HepG2 (cell line): ENCODE measurements at regions not wholly inside any gene's neighbourhood (a gene's known extent, or its start where the extent isn't known, plus 50 kb on each side); places are given as distances from the start of the nearest gene placed in this dataset.

Source experiments
- ATAC-seq: fragments of 200-7000 bp; cut with Tn5 transposase; 3 replicates; pipeline ENCODE4 v1.9.1; 2020; ENCODE audit warnings: mild to moderate bottlenecking, moderate library complexity
- BruUV-seq: library from RNA; stranded (reverse); fragments of 400-500 nt; replicated peaks from 2 replicates; lab custom pipeline; 2021; lab: Mats Ljungman, UMichigan
- CTCF ChIA-PET: fragments of 300-600 bp; formaldehyde crosslinking; extraction: SDS; loops from one replicate; lab custom pipeline; 2021; ENCODE audit warnings: low total read pairs, inconsistent platforms, low intra/inter-chr PET ratio; lab: Yijun Ruan, JAX
- POLR2A ChIA-PET: fragments of 350-600 bp; sonication (Branson Sonifier 250); formaldehyde crosslinking; loops from one replicate; lab custom pipeline; 2020; ENCODE audit warnings: antibody characterized with exemption, inconsistent platforms; lab: Yijun Ruan, JAX
- DNase-seq: peaks from one replicate; pipeline ENCODE4 v3.0.0-alpha.2; 2015; ENCODE audit warnings: low spot score
- FAIRE-seq: peaks from 3 replicates; lab custom pipeline; 2011; peaks lifted over from hg19 to GRCh38; lab: Jason Lieb, UNC
- H2AFZ ChIP-seq: one replicate; pipeline ENCODE4 v1.6.1; 2011; ENCODE audit warnings: low read length, inconsistent platforms
- H3K27ac ChIP-seq: fragments of 300-600 bp; 3 replicates; pipeline ENCODE4 v1.8.0; 2011; ENCODE audit warnings: mixed run types, mild to moderate bottlenecking, mixed read lengths, low read length, inconsistent platforms; ENCODE audit not compliant: insufficient read depth; ENCODE audit errors: extremely low read length
- H3K27me3 ChIP-seq, 2 experiments: fragments of 200-600 bp in 1 of 2; 2 replicates in 1 of 2; 3 replicates in 1 of 2; pipeline versions ENCODE4 v1.6.0 to v1.8.0; 2011; ENCODE audit warnings: low read length in 2 of 2, mild to moderate bottlenecking in 2 of 2, moderate library complexity in 2 of 2, inconsistent platforms in 1 of 2; ENCODE audit not compliant: insufficient read depth in 2 of 2, control insufficient read depth in 1 of 2
- H3K36me3 ChIP-seq, 2 experiments: fragments of 200-600 bp in 1 of 2; replicated peaks in 1 of 2; 2 replicates in 1 of 2; 3 replicates in 1 of 2; pipeline versions ENCODE4 v1.5.1 to v1.8.0; 2011; ENCODE audit warnings: low read length in 2 of 2, inconsistent platforms in 1 of 2; ENCODE audit not compliant: insufficient read depth in 2 of 2, control insufficient read depth in 1 of 2
- H3K4me1 ChIP-seq: 2 replicates; pipeline ENCODE4 v1.5.1; 2012; ENCODE audit warnings: low read length, inconsistent platforms; ENCODE audit not compliant: insufficient read depth
- H3K4me2 ChIP-seq: 2 replicates; pipeline ENCODE4 v1.6.0; 2011; ENCODE audit warnings: low read depth, low read length, inconsistent platforms
- H3K4me3 ChIP-seq, 3 experiments: fragments of 200-600 bp in 1 of 3; sonication (generic), shearing (Covaris generic) in 1 of 3; replicated peaks in 1 of 3; 2 replicates each; pipeline ENCODE4 v1.5.1; 2011 to 2016; ENCODE audit warnings: low read length in 3 of 3, inconsistent platforms in 2 of 3, low read depth in 2 of 3, mild to moderate bottlenecking in 2 of 3, control low read depth in 1 of 3, mixed read lengths in 1 of 3; ENCODE audit not compliant: insufficient read depth in 1 of 3
- H3K79me2 ChIP-seq: one replicate; pipeline ENCODE4 v1.6.1; 2011; ENCODE audit warnings: low read length, inconsistent platforms; ENCODE audit not compliant: insufficient read depth
- H3K9ac ChIP-seq: 2 replicates; pipeline ENCODE4 v1.6.0; 2011; ENCODE audit warnings: mild to moderate bottlenecking, low read depth, low read length, inconsistent platforms; ENCODE audit not compliant: insufficient read depth
- H3K9me3 ChIP-seq: 2 replicates; pipeline ENCODE4 v1.5.1; 2012; ENCODE audit warnings: mild to moderate bottlenecking, low read length
- H4K20me1 ChIP-seq: 2 replicates; pipeline ENCODE4 v1.6.0; 2011; ENCODE audit warnings: inconsistent platforms, mild to moderate bottlenecking, low read length, moderate library complexity; ENCODE audit not compliant: insufficient read depth
- EP300 ChIP-seq, 3 experiments: sonication (generic) in 1 of 3; formaldehyde crosslinking in 1 of 3; IDR thresholded peaks; 2 replicates each; pipeline versions ENCODE4 v1.5.1 to v1.6.1; 2011 to 2020; ENCODE audit warnings: low read depth in 2 of 3, low read length in 2 of 3, borderline replicate concordance in 1 of 3, improper control_type of control experiment in 1 of 3, mild to moderate bottlenecking in 1 of 3, missing genetic modification reagents in 1 of 3, moderate library complexity in 1 of 3
- GABPA ChIP-seq, 2 experiments: IDR thresholded peaks; 2 replicates each; pipeline ENCODE4 v1.6.1; 2011 to 2016; ENCODE audit warnings: low read depth in 2 of 2, low read length in 1 of 2, missing biosample characterization in 1 of 2, missing genetic modification characterization in 1 of 2
- NFAT5 ChIP-seq: sonication (generic); formaldehyde crosslinking; IDR thresholded peaks from 2 replicates; pipeline ENCODE4 v1.4.0; 2020; ENCODE audit warnings: missing genetic modification reagents
- PHF5A ChIP-seq: IDR thresholded peaks from one replicate; pipeline ENCODE4 v1.6.1; 2018; ENCODE audit warnings: low read depth, missing genetic modification reagents; ENCODE audit not compliant: unreplicated experiment
- SMAD9 ChIP-seq: sonication (generic); formaldehyde crosslinking; IDR thresholded peaks from 2 replicates; pipeline ENCODE4 v1.5.1; 2020; ENCODE audit warnings: mild to moderate bottlenecking, missing genetic modification reagents
- TFDP2 ChIP-seq: sonication (generic); formaldehyde crosslinking; IDR thresholded peaks from 2 replicates; pipeline ENCODE4 v1.4.0; 2020; ENCODE audit warnings: missing genetic modification reagents
- TMF1 ChIP-seq: sonication (generic); formaldehyde crosslinking; IDR thresholded peaks from 2 replicates; pipeline ENCODE4 v1.8.1; 2022; ENCODE audit warnings: low read depth, missing genetic modification reagents
- ZFP1 ChIP-seq: IDR thresholded peaks from 2 replicates; pipeline ENCODE4 v1.6.1; 2016
- ZNF136 ChIP-seq: sonication (generic); formaldehyde crosslinking; IDR thresholded peaks from 2 replicates; pipeline ENCODE4 v1.8.1; 2022; ENCODE audit warnings: low read depth, mild to moderate bottlenecking, moderate library complexity, missing genetic modification reagents
- ZNF274 ChIP-seq: sonication (generic); formaldehyde crosslinking; IDR thresholded peaks from 2 replicates; pipeline ENCODE4 v1.5.1; 2020; ENCODE audit warnings: mild to moderate bottlenecking, missing genetic modification reagents
- ZNF367 ChIP-seq: sonication (generic); formaldehyde crosslinking; IDR thresholded peaks from 2 replicates; pipeline ENCODE4 v1.4.0; 2020; ENCODE audit warnings: missing genetic modification reagents, borderline replicate concordance
- ZNF503 ChIP-seq: sonication (generic); formaldehyde crosslinking; IDR thresholded peaks from 2 replicates; pipeline ENCODE4 v1.4.0; 2020; ENCODE audit warnings: missing genetic modification reagents
- ZNF557 ChIP-seq: sonication (generic); formaldehyde crosslinking; IDR thresholded peaks from 2 replicates; pipeline ENCODE4 v1.4.0; 2020; ENCODE audit warnings: missing genetic modification reagents
- ZNF83 ChIP-seq: sonication (generic); formaldehyde crosslinking; IDR thresholded peaks from 2 replicates; pipeline ENCODE4 v1.4.0; 2020; ENCODE audit warnings: missing genetic modification reagents, mild to moderate bottlenecking, borderline replicate concordance
- ZNF878 ChIP-seq: sonication (generic); formaldehyde crosslinking; IDR thresholded peaks from 2 replicates; pipeline ENCODE4 v1.8.1; 2023; ENCODE audit warnings: mild to moderate bottlenecking, missing genetic modification reagents, moderate library complexity
- WGBS: methylation state at CpG from one replicate; pipeline ENCODE4 v1.1.6; 2017; ENCODE audit warnings: low lambda C conversion rate; 5-methylcytosine and 5-hydroxymethylcytosine counted together
- in situ Hi-C: cut with HindIII; loops from 2 replicates; pipeline ENCODE4 v1.10.0; 2017; ENCODE audit warnings: low pct_unique_long_range_greater_than_20kb; ENCODE audit not compliant: extremely low pct_ligation_motif_present
- intact Hi-C: fragments of 100-400 bp; cut with micrococcal nuclease; formaldehyde crosslinking; loops from one replicate; pipeline ENCODE4 v1.10.0; 2022; ENCODE audit not compliant: unreplicated experiment

GRCh38 chr7:94333810-94334209 lies 60.9 kb upstream of the COL1A2 start (continued):
- TF ChIP-seq GABPA (IDR thresholded peaks at IDR 0.05; ENCODE audit: low read depth, low read length) = no peak
- no peak for TF ChIP-seq GABPA (CRISPR knock-in tag; IDR thresholded peaks at IDR 0.05; ENCODE audit: low read depth)
- TF ChIP-seq, all 625 proteins: peak for 0

- BruUV-seq = no TSS peak
- POLR2A ChIA-PET = no interaction called here
- H3K27ac ChIP-seq = no peak overlapping the region
- intact Hi-C loops = no loop called here
- DNase-seq = no peak
- H3K27me3 ChIP-seq = peaks cover 0 to 3% of the 10 kb centered on the region in 2 experiments; a peak in 2 of 5 replicates
- CTCF ChIA-PET = no interaction called here
- no peaks in the 10 kb centered on the region for H3K79me2 ChIP-seq
- ATAC-seq = no peak
- no peak overlapping the region for H2AFZ ChIP-seq
- H3K4me1 ChIP-seq = no peaks in the 10 kb centered on the region
- TF ChIP-seq TMF1 (CRISPR knock-in tag) = no peak
- no peak for TF ChIP-seq ZNF274 (CRISPR knock-in tag)
- no peak for TF ChIP-seq ZNF83 (CRISPR knock-in tag)
- no peak for TF ChIP-seq EP300 (IDR thresholded peaks at IDR 0.05; ENCODE audit: low read depth in 2 of 2, low read length in 2 of 2)
- no peak for TF ChIP-seq EP300 (CRISPR knock-in tag; IDR thresholded peaks at IDR 0.05; ENCODE audit: borderline replicate concordance)
- TF ChIP-seq ZNF557 (CRISPR knock-in tag) = no peak
- no peak for TF ChIP-seq TFDP2 (CRISPR knock-in tag)
- no peak for TF ChIP-seq ZNF367 (CRISPR knock-in tag)
- TF ChIP-seq ZNF136 = no peak
- no peak for TF ChIP-seq SMAD9
- no peak for TF ChIP-seq ZFP1 (CRISPR knock-in tag)
- no peak for TF ChIP-seq NFAT5 (CRISPR knock-in tag)
- TF ChIP-seq ZNF503 = no peak
- no peak for TF ChIP-seq PHF5A (CRISPR knock-in tag)
- no peak for TF ChIP-seq ZNF878 (CRISPR knock-in tag)
- H3K4me2 ChIP-seq = no peak overlapping the region
- no peak overlapping the region for H3K9ac ChIP-seq
- no peaks in the 10 kb centered on the region for H3K36me3 ChIP-seq
- H3K4me3 ChIP-seq = no peak overlapping the region
- H3K9me3 ChIP-seq = no peaks in the 10 kb centered on the region
- 0% methylated on average over 1 of the region's 1 CpG for WGBS
- no peaks in the 10 kb centered on the region for H4K20me1 ChIP-seq
- in situ Hi-C loops = no loop called here
- FAIRE-seq = no peak
Observed at GRCh38 chr7:94335586-94335985, 59.1 kb upstream of the COL1A2 start.
